ENCODE measurements at regions not wholly inside any gene's neighbourhood (a gene's known extent, or its start where the extent isn't known, plus 50 kb on each side); places are given as distances from the start of the nearest gene placed in this dataset.

- Histone ChIP-seq H3K4me3 (ENCODE audit: low read length) (no peak overlapping the region), H3K4me1 (ENCODE audit: control insufficient read depth, insufficient read depth, low read length) (no peaks in the 10 kb centered on the region), H3K27ac (ENCODE audit: low read length) (no peak overlapping the region), H3K9me3 (ENCODE audit: control insufficient read depth, insufficient read depth, low read length) (no peaks in the 10 kb centered on the region), H3K27me3 (ENCODE audit: control insufficient read depth, insufficient read depth, low read length) (no peaks in the 10 kb centered on the region), H3K36me3 (ENCODE audit: control insufficient read depth, insufficient read depth, low read length) (no peaks in the 10 kb centered on the region)
- Mint-ChIP-seq H3K4me1 (no peaks in the 10 kb centered on the region), H3K27ac (no peak overlapping the region), H3K4me3 (no peak overlapping the region), H3K36me3 (no peaks in the 10 kb centered on the region), H3K9me3 (no peaks in the 10 kb centered on the region), H3K27me3 (ENCODE audit: low read depth in 2 of 2) (no peaks in the 10 kb centered on the region)
- intact Hi-C loops (cut with micrococcal nuclease) = no loop called here
- ATAC-seq = no peak
- TF ChIP-seq CTCF (IDR thresholded peaks at IDR 0.05) = no peak
- DNase-seq = no peak
Observed at GRCh38 chr4:77445823-77446222, 159.8 kb upstream of the CXCL13 start.

DNA sequence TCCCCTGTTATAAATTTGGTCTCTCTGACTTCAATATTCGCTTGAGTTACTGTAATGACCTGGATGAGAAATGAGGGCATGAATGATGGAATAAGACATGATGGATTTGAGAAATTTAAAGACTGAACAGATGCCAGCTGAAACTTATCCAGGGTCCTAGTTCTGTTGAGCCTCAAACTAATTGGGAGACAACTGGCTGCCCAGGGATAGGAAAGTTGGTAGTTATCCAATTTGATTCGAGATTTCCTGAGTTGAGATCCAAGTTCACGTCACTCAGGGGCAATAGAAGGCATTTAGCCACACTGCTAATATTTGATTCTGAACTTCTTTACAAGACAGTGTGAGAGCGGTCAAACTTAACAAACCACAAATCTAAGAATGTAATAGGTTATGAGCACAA, 159.0 kb upstream of the CXCL13 start:
- no peaks in the 10 kb centered on the region for H3K9me3 Mint-ChIP-seq
- intact Hi-C loops (cut with micrococcal nuclease) = no loop called here
- no peak overlapping the region for H3K27ac Mint-ChIP-seq
- H3K36me3 Mint-ChIP-seq = no peaks in the 10 kb centered on the region
- Histone ChIP-seq H3K9me3 (ENCODE audit: control insufficient read depth, insufficient read depth, low read length) (no peaks in the 10 kb centered on the region), H3K4me3 (ENCODE audit: low read length) (no peak overlapping the region), H3K27me3 (ENCODE audit: control insufficient read depth, insufficient read depth, low read length) (no peaks in the 10 kb centered on the region), H3K36me3 (ENCODE audit: control insufficient read depth, insufficient read depth, low read length) (no peaks in the 10 kb centered on the region), H3K27ac (ENCODE audit: low read length) (no peak overlapping the region), H3K4me1 (ENCODE audit: control insufficient read depth, insufficient read depth, low read length) (no peaks in the 10 kb centered on the region)
- H3K4me3 Mint-ChIP-seq = no peak overlapping the region
- DNase-seq (no peak), ATAC-seq (no peak)
- H3K4me1 Mint-ChIP-seq = no peaks in the 10 kb centered on the region
- no peak for TF ChIP-seq CTCF (IDR thresholded peaks at IDR 0.05)
- no peaks in the 10 kb centered on the region for H3K27me3 Mint-ChIP-seq (ENCODE audit: low read depth in 2 of 2)
- 92% methylated on average over 4 of the region's 4 CpGs for WGBS (ENCODE audit: insufficient coverage)

DNA sequence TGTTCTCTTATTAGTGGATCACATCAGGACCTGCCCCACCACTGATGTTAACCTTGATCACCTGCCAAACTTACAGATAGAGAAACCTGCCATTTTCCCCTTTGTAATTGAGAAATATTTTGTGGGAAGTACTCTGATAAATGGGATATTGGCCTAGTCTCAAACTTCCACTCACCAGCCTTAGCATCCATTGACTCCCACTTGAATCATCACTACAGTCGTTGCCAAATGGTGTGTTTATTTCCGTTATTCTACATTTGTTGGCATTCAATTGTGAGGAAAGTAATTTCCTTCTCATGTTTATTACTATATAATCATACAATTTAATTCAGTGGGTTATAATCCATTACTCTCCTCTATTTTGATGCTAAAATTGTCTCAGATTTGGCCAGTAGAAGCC, 156.4 kb upstream of the CXCL13 start:
- TF ChIP-seq CTCF (IDR thresholded peaks at IDR 0.05) = no peak
- Mint-ChIP-seq H3K4me1 (no peaks in the 10 kb centered on the region), H3K36me3 (no peaks in the 10 kb centered on the region), H3K4me3 (no peak overlapping the region), H3K27ac (no peak overlapping the region), H3K27me3 (ENCODE audit: low read depth in 2 of 2) (no peaks in the 10 kb centered on the region), H3K9me3 (no peaks in the 10 kb centered on the region)
- intact Hi-C loops (cut with micrococcal nuclease) = no loop called here
- Histone ChIP-seq H3K36me3 (ENCODE audit: control insufficient read depth, insufficient read depth, low read length) (no peaks in the 10 kb centered on the region), H3K9me3 (ENCODE audit: control insufficient read depth, insufficient read depth, low read length) (no peaks in the 10 kb centered on the region), H3K4me1 (ENCODE audit: control insufficient read depth, insufficient read depth, low read length) (no peaks in the 10 kb centered on the region), H3K27me3 (ENCODE audit: control insufficient read depth, insufficient read depth, low read length) (no peaks in the 10 kb centered on the region), H3K27ac (ENCODE audit: low read length) (no peak overlapping the region), H3K4me3 (ENCODE audit: low read length) (no peak overlapping the region)
- WGBS (ENCODE audit: insufficient coverage) = no CpG with 5 or more reads among the region's 2 CpGs
- no peak for DNase-seq
- no peak for ATAC-seq

DNA sequence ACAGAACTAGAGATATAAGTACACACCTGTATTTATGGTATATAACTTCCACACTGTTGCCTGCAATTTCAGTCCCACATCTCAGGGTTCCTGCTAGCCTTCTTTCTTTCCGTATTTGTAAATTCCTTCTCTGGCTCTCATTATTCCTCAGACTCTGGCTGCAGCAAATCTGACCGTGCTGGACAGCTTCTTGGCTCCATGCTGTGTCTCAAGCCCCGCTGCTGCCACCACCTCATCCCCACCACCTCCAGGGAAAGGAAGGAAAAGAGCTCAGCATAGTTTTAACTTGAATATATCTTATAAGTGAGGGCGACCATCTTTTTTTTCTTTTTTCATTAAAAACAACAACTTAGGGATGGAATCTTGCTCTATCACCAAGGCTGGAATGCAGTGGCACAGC, 155.6 kb upstream of the CXCL13 start:
- Mint-ChIP-seq H3K9me3 (no peaks in the 10 kb centered on the region), H3K4me1 (no peaks in the 10 kb centered on the region), H3K27me3 (ENCODE audit: low read depth in 2 of 2) (no peaks in the 10 kb centered on the region), H3K27ac (no peak overlapping the region), H3K4me3 (no peak overlapping the region), H3K36me3 (no peaks in the 10 kb centered on the region)
- Histone ChIP-seq H3K27me3 (ENCODE audit: control insufficient read depth, insufficient read depth, low read length) (no peaks in the 10 kb centered on the region), H3K4me3 (ENCODE audit: low read length) (no peak overlapping the region), H3K9me3 (ENCODE audit: control insufficient read depth, insufficient read depth, low read length) (no peaks in the 10 kb centered on the region), H3K4me1 (ENCODE audit: control insufficient read depth, insufficient read depth, low read length) (no peaks in the 10 kb centered on the region), H3K36me3 (ENCODE audit: control insufficient read depth, insufficient read depth, low read length) (no peaks in the 10 kb centered on the region), H3K27ac (ENCODE audit: low read length) (no peak overlapping the region)
- ATAC-seq (no peak), DNase-seq (no peak)
- 95% methylated on average over 2 of the region's 4 CpGs for WGBS (ENCODE audit: insufficient coverage)
- intact Hi-C loops (cut with micrococcal nuclease) = no loop called here
- no peak for TF ChIP-seq CTCF (IDR thresholded peaks at IDR 0.05)

Measured in natural killer cell (primary cell).